Esophagus muscularis mucosa (tissue), 4 donors: ENCODE measurements at regions not wholly inside any gene's neighbourhood (a gene's known extent, or its start where the extent isn't known, plus 50 kb on each side); places are given as distances from the start of the nearest gene placed in this dataset.

Source experiments
- DNase-seq: peaks from one replicate; pipeline ENCODE4 v3.0.0-alpha.2; 2017; ENCODE audit errors: extremely low spot score
- H3K27ac ChIP-seq, 4 donors: fragments of 200-600 bp; sonication (generic); replicated peaks in 1 of 4; 1 replicate in 3 of 4; 2 replicates in 1 of 4; pipeline ENCODE4 v1.5.1; 2016 to 2019; ENCODE audit warnings: mild to moderate bottlenecking in 1 of 4
- H3K27me3 ChIP-seq, 4 donors: fragments of 200-600 bp; sonication (generic); one replicate each; pipeline versions ENCODE4 v1.5.1 to v1.6.0; 2016 to 2019
- H3K36me3 ChIP-seq, 4 donors: fragments of 200-600 bp; sonication (generic); one replicate each; pipeline ENCODE4 v1.5.1; 2016 to 2019
- H3K4me1 ChIP-seq, 4 donors: fragments of 200-600 bp; sonication (generic); one replicate each; pipeline ENCODE4 v1.5.1; 2016 to 2019
- H3K4me3 ChIP-seq, 4 donors: fragments of 200-600 bp; sonication (generic); 1 replicate in 2 of 4; 2 replicates in 2 of 4; pipeline ENCODE4 v1.5.1; 2016 to 2019; ENCODE audit warnings: mild to moderate bottlenecking in 4 of 4, moderate library complexity in 1 of 4
- H3K9me3 ChIP-seq, 4 donors: fragments of 200-600 bp; sonication (generic); 1 replicate in 3 of 4; 2 replicates in 1 of 4; pipeline ENCODE4 v1.5.1; 2016 to 2019
- EP300 ChIP-seq: sonication (generic); formaldehyde crosslinking; IDR thresholded peaks from one replicate; pipeline ENCODE4 v1.6.1; 2017; ENCODE audit warnings: antibody characterized with exemption
- POLR2A ChIP-seq: fragments of 450-650 bp; IDR thresholded peaks from one replicate; pipeline ENCODE4 v1.6.1; 2017; ENCODE audit warnings: antibody characterized with exemption, moderate library complexity, mild to moderate bottlenecking, low read depth
- POLR2AphosphoS5 ChIP-seq, 2 donors: sonication (generic); formaldehyde crosslinking; IDR thresholded peaks; one replicate each; pipeline ENCODE4 v1.6.1; 2017; ENCODE audit warnings: antibody characterized with exemption in 2 of 2
- WGBS: methylation state at CpG from one replicate; pipeline ENCODE4 v1.1.5; 2018; 5-methylcytosine and 5-hydroxymethylcytosine counted together
- intact Hi-C: fragments of 100-400 bp; cut with DNase I; formaldehyde crosslinking; loops from one replicate; pipeline ENCODE4 v1.15.1; 2023
- TF ChIP-seq, protein P1 (sequence below), 3 experiments: fragments of 200-600 bp in 2 of 3; fragments of 450-650 bp in 1 of 3; sonication (generic) in 2 of 3; IDR thresholded peaks; one replicate each; pipeline ENCODE4 v1.5.1; 2017 to 2019; ENCODE audit warnings: antibody characterized with exemption in 3 of 3, mild to moderate bottlenecking in 2 of 3, moderate library complexity in 1 of 3

DNA sequence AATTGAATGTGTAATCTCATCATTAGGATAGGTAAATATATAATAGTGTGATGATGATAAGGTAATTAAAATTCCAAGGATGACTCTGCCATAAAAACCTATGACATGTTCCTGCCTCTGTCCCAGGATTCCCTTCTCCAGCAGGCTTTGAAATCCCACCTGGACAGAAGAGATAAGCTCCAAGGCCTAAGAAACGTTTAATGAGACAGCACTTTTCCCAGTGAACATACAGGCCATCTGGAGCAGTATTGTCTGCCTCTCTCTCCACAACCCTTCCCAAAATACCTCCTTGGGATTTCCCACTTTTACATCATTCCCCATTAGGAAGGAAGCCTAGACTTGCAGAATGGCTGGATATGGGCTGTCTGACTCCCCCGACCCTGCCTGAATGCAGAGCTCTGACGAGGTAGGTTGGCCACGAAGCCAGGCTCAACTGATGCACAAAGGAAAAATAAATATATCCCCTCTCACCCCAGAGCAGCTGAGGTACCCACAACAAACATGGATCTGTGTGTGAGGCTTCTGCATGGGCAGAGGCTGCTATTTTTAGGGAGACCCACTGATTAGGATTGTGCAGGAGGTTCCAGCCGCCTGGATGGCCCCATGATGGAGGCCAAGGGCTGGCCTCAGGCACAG is 71.0 kb downstream of the TMPRSS5 start:
- no peaks in the 10 kb centered on the region for H3K27me3 ChIP-seq
- TF ChIP-seq EP300 (no peak), POLR2A (no peak), POLR2AphosphoS5 (IDR thresholded peaks at IDR 0.05) (no peak)
- TF ChIP-seq, protein P1, sequence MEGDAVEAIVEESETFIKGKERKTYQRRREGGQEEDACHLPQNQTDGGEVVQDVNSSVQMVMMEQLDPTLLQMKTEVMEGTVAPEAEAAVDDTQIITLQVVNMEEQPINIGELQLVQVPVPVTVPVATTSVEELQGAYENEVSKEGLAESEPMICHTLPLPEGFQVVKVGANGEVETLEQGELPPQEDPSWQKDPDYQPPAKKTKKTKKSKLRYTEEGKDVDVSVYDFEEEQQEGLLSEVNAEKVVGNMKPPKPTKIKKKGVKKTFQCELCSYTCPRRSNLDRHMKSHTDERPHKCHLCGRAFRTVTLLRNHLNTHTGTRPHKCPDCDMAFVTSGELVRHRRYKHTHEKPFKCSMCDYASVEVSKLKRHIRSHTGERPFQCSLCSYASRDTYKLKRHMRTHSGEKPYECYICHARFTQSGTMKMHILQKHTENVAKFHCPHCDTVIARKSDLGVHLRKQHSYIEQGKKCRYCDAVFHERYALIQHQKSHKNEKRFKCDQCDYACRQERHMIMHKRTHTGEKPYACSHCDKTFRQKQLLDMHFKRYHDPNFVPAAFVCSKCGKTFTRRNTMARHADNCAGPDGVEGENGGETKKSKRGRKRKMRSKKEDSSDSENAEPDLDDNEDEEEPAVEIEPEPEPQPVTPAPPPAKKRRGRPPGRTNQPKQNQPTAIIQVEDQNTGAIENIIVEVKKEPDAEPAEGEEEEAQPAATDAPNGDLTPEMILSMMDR (IDR thresholded peaks at IDR 0.05): no peak
- H3K36me3 ChIP-seq: no peaks in the 10 kb centered on the region
- DNase-seq: no peak
- no peak overlapping the region for H3K4me3 ChIP-seq
- peaks cover 0 to 5% (median 1%) of the 10 kb centered on the region in 4 donors for H3K4me1 ChIP-seq
- intact Hi-C loops: no loop called here
- H3K27ac ChIP-seq: no peak overlapping the region
- WGBS: 54% methylated on average over 5 of the region's 5 CpGs
- H3K9me3 ChIP-seq: peaks cover 0 to 9% (median 2%) of the 10 kb centered on the region in 4 donors

DNA sequence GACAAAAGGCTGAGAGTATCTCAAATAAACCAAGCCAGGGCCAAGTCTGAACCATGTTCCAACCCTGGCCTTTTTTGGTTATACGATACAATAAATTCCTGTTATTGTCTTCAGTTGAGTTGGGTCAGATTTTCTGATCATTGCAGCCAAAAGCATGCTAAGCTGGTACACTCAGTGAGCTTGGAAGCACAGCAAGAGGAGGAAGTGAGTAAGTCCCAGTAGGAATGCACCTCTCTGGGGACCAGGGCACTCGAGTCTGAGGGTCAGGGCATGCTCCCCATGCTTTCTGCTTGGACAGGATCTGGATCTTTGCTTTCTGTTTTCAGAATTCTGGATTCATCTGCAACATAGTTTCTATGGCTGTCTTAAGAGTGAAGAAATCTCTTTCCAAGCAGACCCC is 73.1 kb downstream of the TMPRSS5 start:
- H3K4me3 ChIP-seq: no peak overlapping the region
- no peaks in the 10 kb centered on the region for H3K36me3 ChIP-seq
- TF ChIP-seq POLR2AphosphoS5 (IDR thresholded peaks at IDR 0.05) (no peak), EP300 (no peak), POLR2A (no peak)
- TF ChIP-seq, protein P1 (IDR thresholded peaks at IDR 0.05): no peak
- 83% methylated on average over 2 of the region's 2 CpGs for WGBS
- no peaks in the 10 kb centered on the region for H3K27me3 ChIP-seq
- intact Hi-C loops: no loop called here
- peaks cover 0 to 5% (median 1%) of the 10 kb centered on the region in 4 donors for H3K4me1 ChIP-seq
- no peak overlapping the region for H3K27ac ChIP-seq
- peaks cover 0 to 9% (median 2%) of the 10 kb centered on the region in 4 donors for H3K9me3 ChIP-seq
- DNase-seq: no peak

DNA sequence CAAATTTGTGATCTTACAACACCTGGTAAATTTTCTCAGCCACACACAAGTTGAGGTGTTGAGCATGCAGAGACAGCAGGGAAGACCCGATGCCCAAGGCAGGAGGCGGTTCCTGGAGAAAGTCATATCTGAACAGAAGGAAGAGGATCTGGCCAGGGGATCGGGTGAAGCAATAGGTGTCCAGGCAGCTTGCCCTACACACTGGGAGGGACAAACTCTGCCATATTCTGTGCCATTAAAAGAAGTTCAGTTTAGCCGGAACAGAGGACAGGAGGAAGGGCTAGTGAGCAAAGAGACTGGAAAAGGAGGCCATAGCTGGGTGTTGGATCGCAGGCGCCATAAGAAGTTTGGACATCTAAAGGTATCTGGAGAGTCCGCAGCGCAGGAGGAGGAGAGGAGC is 76.5 kb downstream of the TMPRSS5 start:
- no peak for DNase-seq
- Histone ChIP-seq H3K9me3 (no peaks in the 10 kb centered on the region), H3K36me3 (no peaks in the 10 kb centered on the region), H3K27me3 (no peaks in the 10 kb centered on the region), H3K27ac (no peak overlapping the region), H3K4me3 (no peak overlapping the region), H3K4me1 (peaks cover 0 to 5% (median 1%) of the 10 kb centered on the region in 4 donors)
- TF ChIP-seq POLR2AphosphoS5 (IDR thresholded peaks at IDR 0.05): no peak
- TF ChIP-seq, protein P1 (IDR thresholded peaks at IDR 0.05): no peak
- intact Hi-C loops: no loop called here
- 90% methylated on average over 8 of the region's 8 CpGs for WGBS

DNA sequence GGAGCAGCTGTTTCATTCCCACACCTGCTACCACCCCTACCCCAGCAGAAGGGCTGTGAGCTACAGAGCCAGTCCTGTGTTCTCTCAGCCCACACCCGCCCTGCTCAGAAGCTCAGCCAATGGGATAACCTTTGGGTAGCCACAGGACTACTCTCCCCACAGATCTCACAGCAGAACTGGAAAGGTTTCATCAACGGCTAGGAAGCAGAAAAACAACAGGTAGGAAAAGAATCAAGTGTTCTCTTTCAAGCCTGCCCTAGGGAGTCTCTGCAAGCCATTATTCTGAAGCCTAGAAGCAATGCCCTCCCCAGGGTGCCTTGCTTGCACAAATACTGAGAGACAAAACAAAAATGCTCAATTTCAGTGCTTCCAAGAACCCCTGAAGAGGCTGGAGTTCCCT is 77.2 kb downstream of the TMPRSS5 start:
- H3K27ac ChIP-seq: no peak overlapping the region
- H3K4me3 ChIP-seq: no peak overlapping the region
- H3K4me1 ChIP-seq: peaks cover 0 to 5% (median 1%) of the 10 kb centered on the region in 4 donors
- no peaks in the 10 kb centered on the region for H3K36me3 ChIP-seq
- H3K9me3 ChIP-seq: no peaks in the 10 kb centered on the region
- intact Hi-C loops: no loop called here
- TF ChIP-seq EP300 (no peak), POLR2A (no peak), POLR2AphosphoS5 (IDR thresholded peaks at IDR 0.05) (no peak)
- TF ChIP-seq, protein P1 (IDR thresholded peaks at IDR 0.05): no peak
- WGBS: 61% methylated on average over 2 of the region's 2 CpGs
- no peaks in the 10 kb centered on the region for H3K27me3 ChIP-seq
- no peak for DNase-seq

DNA sequence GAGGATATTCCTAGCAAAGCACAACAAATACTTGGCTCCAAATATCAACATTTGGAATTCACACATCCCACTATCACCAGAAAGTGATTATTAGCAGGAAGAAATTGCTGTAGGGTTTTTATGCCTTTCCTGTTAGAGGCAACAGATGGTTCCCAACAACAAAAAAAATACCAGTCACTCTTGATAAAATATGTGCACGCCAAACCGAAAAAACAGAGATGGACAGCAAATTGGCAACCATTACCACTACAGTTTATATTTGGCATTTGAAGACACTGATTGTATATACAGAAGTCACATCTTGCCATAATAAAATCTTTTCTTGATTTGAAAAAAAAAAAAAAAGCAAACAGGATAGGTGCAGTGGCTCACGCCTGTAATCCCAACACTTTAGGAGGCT is 78.2 kb downstream of the TMPRSS5 start:
- Histone ChIP-seq H3K27ac (no peak overlapping the region), H3K4me1 (peaks cover 0 to 3% (median under 1%) of the 10 kb centered on the region in 4 donors), H3K27me3 (no peaks in the 10 kb centered on the region), H3K36me3 (no peaks in the 10 kb centered on the region), H3K4me3 (no peak overlapping the region), H3K9me3 (no peaks in the 10 kb centered on the region)
- WGBS: 62% methylated on average over 3 of the region's 3 CpGs
- TF ChIP-seq POLR2A (no peak), POLR2AphosphoS5 (IDR thresholded peaks at IDR 0.05) (no peak), EP300 (no peak)
- TF ChIP-seq, protein P1 (IDR thresholded peaks at IDR 0.05): no peak
- no peak for DNase-seq
- intact Hi-C loops: no loop called here
